H1 (cell line): ENCODE measurements at regions not wholly inside any gene's neighbourhood (a gene's known extent, or its start where the extent isn't known, plus 50 kb on each side); places are given as distances from the start of the nearest gene placed in this dataset.

Source experiments
- CTCF ChIA-PET: fragments of 300-600 bp; sonication (Branson Sonifier 250); formaldehyde crosslinking; loops from one replicate; lab custom pipeline; 2021; ENCODE audit not compliant: partially characterized antibody; lab: Charles Lee
- POLR2A ChIA-PET: fragments of 300-600 bp; sonication (Branson Sonifier 250); formaldehyde crosslinking; loops from one replicate; lab custom pipeline; 2021; ENCODE audit warnings: inconsistent platforms; ENCODE audit not compliant: partially characterized antibody; lab: Charles Lee
- DNase-seq, 2 experiments: peaks; one replicate each; pipeline versions ENCODE4 v3.0.0 to v3.0.0-alpha.2; 2010 to 2022; ENCODE audit warnings: low spot score in 2 of 2, low read depth in 1 of 2, mixed read lengths in 1 of 2
- FAIRE-seq: peaks from 2 replicates; lab custom pipeline; 2011; peaks lifted over from hg19 to GRCh38; lab: Jason Lieb, UNC
- H2AFZ ChIP-seq: 2 replicates; pipeline ENCODE4 v1.8.1; 2012; ENCODE audit warnings: low read length, inconsistent platforms
- H2AK5ac ChIP-seq: 2 replicates; pipeline ENCODE4 v1.6.1; 2013; ENCODE audit warnings: low read depth, low read length
- H2BK120ac ChIP-seq: replicated peaks from 2 replicates; pipeline ENCODE3; 2013; ENCODE audit warnings: low read depth, low read length, inconsistent platforms
- H2BK12ac ChIP-seq: 2 replicates; pipeline ENCODE4 v1.6.1; 2013; ENCODE audit warnings: low read depth, low read length
- H2BK15ac ChIP-seq: 2 replicates; pipeline ENCODE4 v1.6.1; 2013; ENCODE audit warnings: low read length
- H2BK20ac ChIP-seq: 2 replicates; pipeline ENCODE4 v1.6.1; 2013; ENCODE audit warnings: low read length
- H2BK5ac ChIP-seq: 2 replicates; pipeline ENCODE4 v1.6.1; 2013; ENCODE audit warnings: low read depth, low read length
- H3K14ac ChIP-seq: 2 replicates; pipeline ENCODE4 v1.6.1; 2013; ENCODE audit warnings: inconsistent platforms; ENCODE audit not compliant: insufficient read length
- H3K18ac ChIP-seq: 2 replicates; pipeline ENCODE4 v1.6.1; 2013; ENCODE audit warnings: low read length; ENCODE audit errors: extremely low read depth
- H3K23ac ChIP-seq: 2 replicates; pipeline ENCODE4 v1.6.1; 2013; ENCODE audit warnings: inconsistent platforms; ENCODE audit not compliant: insufficient read length
- H3K23me2 ChIP-seq: 2 replicates; pipeline ENCODE4 v1.6.1; 2013; ENCODE audit warnings: low read depth, low read length
- H3K27ac ChIP-seq: 2 replicates; pipeline ENCODE4 v1.6.1; 2011; ENCODE audit warnings: low read depth, low read length, inconsistent platforms
- H3K27me3 ChIP-seq, 4 experiments: replicated peaks in 1 of 4; 1 replicate in 1 of 4; 2 replicates in 3 of 4; pipeline versions ENCODE4 v1.6.1 to v1.8.1; 2011 to 2013; ENCODE audit warnings: low read length in 3 of 4, mild to moderate bottlenecking in 3 of 4, inconsistent platforms in 2 of 4, mixed read lengths in 2 of 4, moderate library complexity in 1 of 4; ENCODE audit not compliant: control insufficient read depth in 3 of 4, insufficient read depth in 3 of 4; ENCODE audit errors: extremely low read depth in 1 of 4
- H3K36me3 ChIP-seq, 4 experiments: 2 replicates each; pipeline versions ENCODE4 v1.6.1 to v1.8.1; 2011 to 2013; ENCODE audit warnings: mild to moderate bottlenecking in 4 of 4, low read length in 3 of 4, moderate library complexity in 2 of 4, control low read depth in 1 of 4, inconsistent platforms in 1 of 4; ENCODE audit not compliant: insufficient read depth in 4 of 4, control insufficient read depth in 2 of 4
- H3K4ac ChIP-seq: replicated peaks from 2 replicates; pipeline ENCODE3; 2013; ENCODE audit warnings: low read length, low read depth, mixed read lengths, inconsistent platforms; ENCODE audit not compliant: insufficient read length
- H3K4me1 ChIP-seq, 4 experiments: replicated peaks in 1 of 4; 1 replicate in 1 of 4; 2 replicates in 3 of 4; pipeline versions ENCODE4 v1.6.1 to v1.8.1; 2011 to 2013; ENCODE audit warnings: low read length in 3 of 4, inconsistent platforms in 2 of 4, mixed read lengths in 1 of 4; ENCODE audit not compliant: insufficient read depth in 4 of 4, control insufficient read depth in 3 of 4
- H3K4me2 ChIP-seq, 2 experiments: 2 replicates each; pipeline versions ENCODE4 v1.6.1 to v1.8.1; 2011 to 2013; ENCODE audit warnings: low read depth in 2 of 2, low read length in 2 of 2, control low read depth in 1 of 2, inconsistent platforms in 1 of 2, mild to moderate bottlenecking in 1 of 2; ENCODE audit not compliant: insufficient read depth in 1 of 2
- H3K4me3 ChIP-seq, 4 experiments: fragments of 200-600, 300-600 bp in 1 of 4; sonication (generic), shearing (Covaris generic), sonication (Bioruptor Twin) in 1 of 4; 2 replicates each; pipeline versions ENCODE4 v1.5.1 to v1.8.1; 2011 to 2016; ENCODE audit warnings: low read length in 4 of 4, low read depth in 3 of 4, control low read depth in 2 of 4, inconsistent platforms in 2 of 4, mild to moderate bottlenecking in 2 of 4, mixed read lengths in 1 of 4, moderate library complexity in 1 of 4; ENCODE audit not compliant: insufficient read depth in 2 of 4; ENCODE audit errors: extremely low read depth in 1 of 4
- H3K56ac ChIP-seq: replicated peaks from 2 replicates; pipeline ENCODE3; 2013; ENCODE audit warnings: low read depth, mild to moderate bottlenecking, mixed read lengths, low read length, inconsistent platforms; ENCODE audit not compliant: insufficient read length
- H3K79me1 ChIP-seq: 2 replicates; pipeline ENCODE4 v1.6.1; 2013; ENCODE audit warnings: low read depth, low read length, control low read depth
- H3K79me2 ChIP-seq, 2 experiments: 2 replicates each; pipeline versions ENCODE4 v1.6.1 to v1.8.1; 2012 to 2013; ENCODE audit warnings: low read length in 2 of 2, mild to moderate bottlenecking in 2 of 2, inconsistent platforms in 1 of 2; ENCODE audit not compliant: insufficient read depth in 2 of 2, control insufficient read depth in 1 of 2
- H3K9ac ChIP-seq, 4 experiments: replicated peaks in 1 of 4; 1 replicate in 1 of 4; 2 replicates in 3 of 4; pipeline versions ENCODE4 v1.6.1 to v1.8.1; 2011 to 2013; ENCODE audit warnings: low read depth in 3 of 4, low read length in 3 of 4, control low read depth in 2 of 4, mild to moderate bottlenecking in 2 of 4, moderate library complexity in 2 of 4, inconsistent platforms in 1 of 4; ENCODE audit errors: extremely low read depth in 1 of 4
- H3K9me3 ChIP-seq, 2 experiments: 2 replicates each; pipeline versions ENCODE4 v1.6.1 to v1.8.1; 2012 to 2013; ENCODE audit warnings: mild to moderate bottlenecking in 2 of 2, moderate library complexity in 2 of 2, control low read depth in 1 of 2, inconsistent platforms in 1 of 2, low read depth in 1 of 2, low read length in 1 of 2, mixed read lengths in 1 of 2; ENCODE audit not compliant: insufficient read depth in 2 of 2
- H4K20me1 ChIP-seq, 2 experiments: replicated peaks in 1 of 2; 2 replicates each; pipeline versions ENCODE3 to v1.8.1; 2011 to 2013; ENCODE audit warnings: inconsistent platforms in 2 of 2, low read length in 2 of 2, mild to moderate bottlenecking in 1 of 2; ENCODE audit not compliant: insufficient read depth in 2 of 2, control insufficient read depth in 1 of 2
- H4K5ac ChIP-seq: 2 replicates; pipeline ENCODE4 v1.6.1; 2013; ENCODE audit warnings: low read length, low read depth, mixed read lengths, inconsistent platforms; ENCODE audit not compliant: insufficient read length
- H4K8ac ChIP-seq: 2 replicates; pipeline ENCODE4 v1.8.0; 2013; ENCODE audit warnings: mild to moderate bottlenecking, moderate library complexity, low read length, inconsistent platforms; ENCODE audit not compliant: insufficient read depth; ENCODE audit errors: extremely low read depth
- H4K91ac ChIP-seq: replicated peaks from 2 replicates; pipeline ENCODE3; 2013; ENCODE audit warnings: low read length, mixed read lengths, inconsistent platforms; ENCODE audit not compliant: insufficient read length
- ATF2 ChIP-seq: IDR thresholded peaks from 2 replicates; pipeline ENCODE4 v1.6.1; 2012; ENCODE audit warnings: low read length, inconsistent platforms
- BACH1 ChIP-seq: IDR thresholded peaks from 2 replicates; pipeline ENCODE4 v1.6.1; 2012; ENCODE audit warnings: low read length, improper control_type of control experiment
- E2F6 ChIP-seq: IDR thresholded peaks from 2 replicates; pipeline ENCODE4 v1.6.1; 2012; ENCODE audit warnings: inconsistent platforms
- EP300 ChIP-seq, 2 experiments: IDR thresholded peaks; 1 replicate in 1 of 2; 2 replicates in 1 of 2; pipeline ENCODE4 v1.6.1; 2011 to 2012; ENCODE audit warnings: low read depth in 2 of 2, low read length in 2 of 2, mild to moderate bottlenecking in 2 of 2, borderline replicate concordance in 1 of 2, inconsistent platforms in 1 of 2, moderate library complexity in 1 of 2
- GABPA ChIP-seq: IDR thresholded peaks from 2 replicates; pipeline ENCODE4 v1.6.1; 2011; ENCODE audit warnings: mild to moderate bottlenecking, low read length, moderate library complexity, borderline replicate concordance; ENCODE audit not compliant: insufficient read depth
- NRF1 ChIP-seq: IDR thresholded peaks from 2 replicates; pipeline ENCODE4 v1.6.1; 2011; ENCODE audit warnings: mild to moderate bottlenecking, low read depth, low read length, improper control_type of control experiment
- POLR2A ChIP-seq, 2 experiments: IDR thresholded peaks; 1 replicate in 1 of 2; 2 replicates in 1 of 2; pipeline ENCODE4 v1.6.1; 2011; ENCODE audit warnings: low read depth in 2 of 2, low read length in 2 of 2, mild to moderate bottlenecking in 2 of 2; ENCODE audit errors: control extremely low read depth in 1 of 2
- SIN3A ChIP-seq, 2 experiments: IDR thresholded peaks in 1 of 2; conservative IDR thresholded peaks in 1 of 2; 2 replicates each; pipeline ENCODE4 v1.6.1; 2011 to 2012; ENCODE audit warnings: low read length in 2 of 2, improper control_type of control experiment in 1 of 2, low read depth in 1 of 2, mild to moderate bottlenecking in 1 of 2
- SP1 ChIP-seq: IDR thresholded peaks from 2 replicates; pipeline ENCODE4 v1.6.1; 2011; ENCODE audit warnings: low read depth, low read length
- SP2 ChIP-seq: IDR thresholded peaks from 2 replicates; pipeline ENCODE4 v1.6.1; 2012; ENCODE audit warnings: mild to moderate bottlenecking, low read length, inconsistent platforms
- SRF ChIP-seq: IDR thresholded peaks from 2 replicates; pipeline ENCODE4 v1.6.1; 2011; ENCODE audit warnings: mild to moderate bottlenecking, low read depth, low read length, moderate library complexity
- SUZ12 ChIP-seq: fragments of 200-600 bp; sonication (generic); IDR thresholded peaks from 2 replicates; pipeline ENCODE4 v1.6.1; 2012; ENCODE audit warnings: mild to moderate bottlenecking, inconsistent platforms, low read length, moderate library complexity, mixed read lengths
- TCF12 ChIP-seq: IDR thresholded peaks from 2 replicates; pipeline ENCODE4 v1.6.1; 2011; ENCODE audit warnings: low read depth, mild to moderate bottlenecking, low read length
- TEAD4 ChIP-seq: IDR thresholded peaks from 2 replicates; pipeline ENCODE4 v1.6.1; 2012; ENCODE audit warnings: low read depth, low read length, inconsistent platforms, mixed read lengths

GRCh38 chr5:3704661-3705060 lies 109.0 kb downstream of the IRX1 start:
- Histone ChIP-seq H2BK12ac (no peak overlapping the region), H3K14ac (no peak overlapping the region), H3K27ac (no peak overlapping the region), H3K79me2 (no peaks in the 10 kb centered on the region), H3K4me1 (peaks cover 2 to 8% (median 5%) of the 10 kb centered on the region in 4 experiments; a peak in 4 of 7 replicates), H3K4me3 (no peak overlapping the region), H3K27me3 (no peaks in the 10 kb centered on the region), H4K91ac (no peak overlapping the region), H3K9me3 (no peaks in the 10 kb centered on the region), H2BK120ac (no peak overlapping the region), H2AK5ac (no peak overlapping the region), H3K23ac (no peak overlapping the region), H3K4me2 (no peak overlapping the region), H3K4ac (no peak overlapping the region), H3K18ac (no peak overlapping the region), H4K8ac (no peak overlapping the region), H2BK20ac (no peak overlapping the region), H3K79me1 (no peaks in the 10 kb centered on the region), H4K5ac (no peak overlapping the region), H2BK15ac (no peak overlapping the region), H3K56ac (no peak overlapping the region), H2AFZ (no peak overlapping the region), H3K23me2 (no peaks in the 10 kb centered on the region; the same call in 1 of the 2 replicates), H4K20me1 (no peaks in the 10 kb centered on the region), H2BK5ac (no peak overlapping the region), H3K9ac (no peak overlapping the region), H3K36me3 (no peaks in the 10 kb centered on the region)
- POLR2A ChIA-PET = no interaction called here
- FAIRE-seq = no peak
- no peak for DNase-seq
- CTCF ChIA-PET = no interaction called here
- no peak for TF ChIP-seq SRF
- no peak for TF ChIP-seq ATF2
- no peak for TF ChIP-seq NRF1
- TF ChIP-seq EP300 (IDR thresholded peaks at IDR 0.05; ENCODE audit: borderline replicate concordance in 1 of 2, low read depth in 2 of 2, low read length in 2 of 2) = no peak
- TF ChIP-seq SUZ12 = no peak
- no peak for TF ChIP-seq POLR2A (IDR thresholded peaks at IDR 0.05; ENCODE audit: control extremely low read depth in 1 of 2, low read depth in 2 of 2, low read length in 2 of 2)
- TF ChIP-seq E2F6 = no peak
- TF ChIP-seq BACH1 = no peak
- no peak for TF ChIP-seq SIN3A (conservative IDR thresholded peaks at IDR 0.05 in 1 of 2, IDR thresholded peaks at IDR 0.05 in 1 of 2; ENCODE audit: low read depth in 1 of 2, low read length in 2 of 2)
- no peak for TF ChIP-seq SP1
- no peak for TF ChIP-seq GABPA
- TF ChIP-seq SP2 = no peak
- TF ChIP-seq TCF12 = no peak
- TF ChIP-seq TEAD4 = no peak
